Ascending aorta (tissue), 2 donors: ENCODE measurements at regions not wholly inside any gene's neighbourhood (a gene's known extent, or its start where the extent isn't known, plus 50 kb on each side); places are given as distances from the start of the nearest gene placed in this dataset.

ENCODE experiments used
- DNase-seq, 2 donors: peaks; one replicate each; pipeline ENCODE4 v3.0.0-alpha.2; 2019; ENCODE audit warnings: low spot score in 2 of 2
- H3K27ac ChIP-seq, 2 donors: fragments of 200-600 bp; sonication (generic); one replicate each; pipeline ENCODE4 v1.5.1; 2016 to 2017; ENCODE audit warnings: mild to moderate bottlenecking in 1 of 2
- H3K27me3 ChIP-seq: fragments of 200-600 bp; sonication (generic); one replicate; pipeline ENCODE4 v1.5.1; 2017
- H3K36me3 ChIP-seq, 2 donors: fragments of 200-600 bp; sonication (generic); one replicate each; pipeline ENCODE4 v1.5.1; 2016
- H3K4me1 ChIP-seq, 2 donors: fragments of 200-600 bp; sonication (generic); one replicate each; pipeline ENCODE4 v1.5.1; 2016 to 2017; ENCODE audit warnings: mild to moderate bottlenecking in 1 of 2
- H3K4me3 ChIP-seq, 2 donors: fragments of 200-600 bp; sonication (generic); one replicate each; pipeline ENCODE4 v1.5.1; 2016 to 2017; ENCODE audit warnings: mild to moderate bottlenecking in 1 of 2
- H3K9me3 ChIP-seq, 2 donors: fragments of 200-600 bp; sonication (generic); one replicate each; pipeline ENCODE4 v1.5.1; 2016
- CTCF ChIP-seq, 3 experiments: fragments of 200-600 bp in 2 of 3; fragments of 450-650 bp in 1 of 3; sonication (generic) in 2 of 3; IDR thresholded peaks; one replicate each; pipeline ENCODE4 v1.5.1; 2016 to 2019; ENCODE audit warnings: antibody characterized with exemption in 3 of 3, mild to moderate bottlenecking in 1 of 3, moderate library complexity in 1 of 3
- intact Hi-C: fragments of 100-400 bp; cut with DNase I; formaldehyde crosslinking; loops from one replicate; pipeline ENCODE4 v1.15.1; 2023

GRCh38 chr4:176404621-176405020, 84.9 kb downstream of the SPCS3 start:
- H3K4me1 ChIP-seq, result no peaks in the 10 kb centered on the region
- no peaks in the 10 kb centered on the region for H3K36me3 ChIP-seq
- intact Hi-C loops, result no loop called here
- no peak for DNase-seq
- peaks cover 0 to 5% of the 10 kb centered on the region in 2 donors for H3K9me3 ChIP-seq
- TF ChIP-seq CTCF (IDR thresholded peaks at IDR 0.05), result no peak
- H3K27ac ChIP-seq, result no peak overlapping the region
- H3K27me3 ChIP-seq, result no peaks in the 10 kb centered on the region
- no peak overlapping the region for H3K4me3 ChIP-seq

- no peak for DNase-seq
- H3K4me3 ChIP-seq, result no peak overlapping the region
- no peaks in the 10 kb centered on the region for H3K27me3 ChIP-seq
- TF ChIP-seq CTCF (IDR thresholded peaks at IDR 0.05), result no peak
- intact Hi-C loops, result no loop called here
- H3K27ac ChIP-seq, result no peak overlapping the region
- H3K9me3 ChIP-seq, result peaks cover 0 to 5% of the 10 kb centered on the region in 2 donors
- no peaks in the 10 kb centered on the region for H3K4me1 ChIP-seq
- H3K36me3 ChIP-seq, result no peaks in the 10 kb centered on the region
Observed at GRCh38 chr4:176406297-176406696, 86.5 kb downstream of the SPCS3 start.

- intact Hi-C loops, result no loop called here
- Histone ChIP-seq H3K27ac (no peak overlapping the region), H3K4me3 (no peak overlapping the region), H3K4me1 (no peaks in the 10 kb centered on the region), H3K36me3 (no peaks in the 10 kb centered on the region), H3K9me3 (peaks cover 0 to 3% of the 10 kb centered on the region in 2 donors), H3K27me3 (no peaks in the 10 kb centered on the region)
- no peak for TF ChIP-seq CTCF (IDR thresholded peaks at IDR 0.05)
- DNase-seq, result no peak
Observed at GRCh38 chr4:176406736-176407135, 87.0 kb downstream of the SPCS3 start.

- intact Hi-C loops, result no loop called here
- Histone ChIP-seq H3K27me3 (no peaks in the 10 kb centered on the region), H3K27ac (no peak overlapping the region), H3K9me3 (no peaks in the 10 kb centered on the region), H3K4me3 (no peak overlapping the region), H3K36me3 (no peaks in the 10 kb centered on the region), H3K4me1 (no peaks in the 10 kb centered on the region)
- TF ChIP-seq CTCF (IDR thresholded peaks at IDR 0.05), result no peak
- no peak for DNase-seq
Observed at GRCh38 chr4:176409627-176410026, 89.9 kb downstream of the SPCS3 start.

GRCh38 chr4:176413171-176413570, 93.4 kb downstream of the SPCS3 start:
- Histone ChIP-seq H3K27me3 (no peaks in the 10 kb centered on the region), H3K27ac (no peak overlapping the region), H3K4me3 (no peak overlapping the region), H3K9me3 (no peaks in the 10 kb centered on the region), H3K36me3 (no peaks in the 10 kb centered on the region), H3K4me1 (no peaks in the 10 kb centered on the region)
- DNase-seq, result no peak
- TF ChIP-seq CTCF (IDR thresholded peaks at IDR 0.05), result no peak
- intact Hi-C loops, result no loop called here

- intact Hi-C loops, result no loop called here
- no peaks in the 10 kb centered on the region for H3K27me3 ChIP-seq
- TF ChIP-seq CTCF (IDR thresholded peaks at IDR 0.05), result no peak
- H3K27ac ChIP-seq, result no peak overlapping the region
- no peaks in the 10 kb centered on the region for H3K36me3 ChIP-seq
- DNase-seq, result no peak
- H3K4me3 ChIP-seq, result no peak overlapping the region
- no peaks in the 10 kb centered on the region for H3K4me1 ChIP-seq
- H3K9me3 ChIP-seq, result no peaks in the 10 kb centered on the region
Observed at GRCh38 chr4:176422001-176422400, 102.2 kb downstream of the SPCS3 start.
